ENCODE measurements at regions not wholly inside any gene's neighbourhood (a gene's known extent, or its start where the extent isn't known, plus 50 kb on each side); places are given as distances from the start of the nearest gene placed in this dataset.

DNA sequence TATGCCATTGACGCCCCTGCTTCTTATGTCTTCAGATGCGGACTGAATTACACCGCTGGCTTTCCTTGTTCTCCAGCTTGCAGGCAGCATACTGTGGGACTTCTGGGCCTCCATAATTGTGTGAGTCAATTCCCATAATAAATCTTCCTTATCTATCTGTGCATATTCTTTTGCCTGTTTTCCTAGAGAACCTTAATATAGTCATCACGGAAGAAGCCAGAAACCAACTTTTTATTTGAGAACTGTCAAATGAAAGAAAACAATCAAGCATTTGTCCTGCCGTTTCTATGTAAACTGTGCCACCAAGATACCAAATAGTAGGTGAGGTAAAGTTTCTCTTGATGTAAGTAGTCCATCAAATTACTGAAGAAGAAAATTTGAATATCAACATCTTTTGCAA is 51.8 kb upstream of the B3GALNT1 start:
- intact Hi-C loops (cut with DNase I), result loop anchor here in 1 of 4 donors (10.0 kb wide), 1 partner anchor 52 kb away; the partner anchor contains the start of gene B3GALNT1
- DNase-seq (no peak), ATAC-seq (no peak)
- 84% methylated on average over 5 of the region's 5 CpGs for WGBS
- H3K27ac ChIP-seq (ENCODE audit: low read length), result no peak overlapping the region
- no peaks in the 10 kb centered on the region for H3K9me3 ChIP-seq (ENCODE audit: control insufficient read depth, low read length)
- H3K27me3 ChIP-seq (ENCODE audit: control insufficient read depth, insufficient read depth), result no peaks in the 10 kb centered on the region
- no peak overlapping the region for H3K4me3 ChIP-seq (ENCODE audit: low read length)
- no peaks in the 10 kb centered on the region for H3K4me1 ChIP-seq (ENCODE audit: control insufficient read depth, insufficient read depth, low read length)

- Histone ChIP-seq H3K4me3 (ENCODE audit: low read length) (no peak overlapping the region), H3K27me3 (ENCODE audit: control insufficient read depth, insufficient read depth) (no peaks in the 10 kb centered on the region), H3K9me3 (ENCODE audit: control insufficient read depth, low read length) (no peaks in the 10 kb centered on the region), H3K27ac (ENCODE audit: low read length) (no peak overlapping the region), H3K4me1 (ENCODE audit: control insufficient read depth, insufficient read depth, low read length) (no peaks in the 10 kb centered on the region)
- no peak for ATAC-seq
- intact Hi-C loops (cut with DNase I), result no loop called here
- DNase-seq, result peak in 1 of 3 donors; percentile 20
- 97% methylated on average over 20 of the region's 20 CpGs for WGBS
These were observed 56.5 kb upstream of the B3GALNT1 start for GRCh38 chr3:161161603-161162002.

GRCh38 chr3:161163297-161163696 is 57.8 kb upstream of the NMD3 start:
- no peaks in the 10 kb centered on the region for H3K9me3 ChIP-seq (ENCODE audit: control insufficient read depth, low read length)
- intact Hi-C loops (cut with DNase I), result no loop called here
- no peaks in the 10 kb centered on the region for H3K27me3 ChIP-seq (ENCODE audit: control insufficient read depth, insufficient read depth)
- H3K4me3 ChIP-seq (ENCODE audit: low read length), result no peak overlapping the region
- ATAC-seq (no peak), DNase-seq (no peak)
- no peaks in the 10 kb centered on the region for H3K4me1 ChIP-seq (ENCODE audit: control insufficient read depth, insufficient read depth, low read length)
- WGBS, result 27% methylated on average over 1 of the region's 1 CpG
- no peak overlapping the region for H3K27ac ChIP-seq (ENCODE audit: low read length)

DNA sequence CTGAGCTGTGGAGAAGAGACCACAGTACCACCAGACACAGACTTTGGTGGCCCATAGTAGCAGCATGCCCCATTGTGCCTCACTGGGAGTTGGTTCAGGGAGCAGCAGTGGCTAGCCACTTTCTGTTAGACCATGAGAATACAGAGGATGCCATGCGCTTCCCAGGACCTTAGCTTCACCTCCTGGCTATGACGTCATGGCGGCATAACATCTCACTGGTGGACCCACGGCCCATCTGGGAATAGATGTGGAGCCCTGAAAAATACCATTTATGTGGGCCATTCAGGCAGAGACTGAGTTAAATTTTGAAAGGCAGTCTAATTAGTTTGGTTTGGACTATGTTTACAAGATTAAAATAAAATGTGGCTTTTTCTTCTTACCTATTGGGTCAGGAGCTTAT is 55.1 kb upstream of the NMD3 start:
- no peaks in the 10 kb centered on the region for H3K9me3 ChIP-seq (ENCODE audit: control insufficient read depth, low read length)
- ATAC-seq (no peak), DNase-seq (no peak)
- peaks cover 1% of the 10 kb centered on the region for H3K4me1 ChIP-seq (ENCODE audit: control insufficient read depth, insufficient read depth, low read length)
- no peak overlapping the region for H3K4me3 ChIP-seq (ENCODE audit: low read length)
- intact Hi-C loops (cut with DNase I), result no loop called here
- 91% methylated on average over 4 of the region's 4 CpGs for WGBS
- H3K27ac ChIP-seq (ENCODE audit: low read length), result no peak overlapping the region
- no peaks in the 10 kb centered on the region for H3K27me3 ChIP-seq (ENCODE audit: control insufficient read depth, insufficient read depth)

DNA sequence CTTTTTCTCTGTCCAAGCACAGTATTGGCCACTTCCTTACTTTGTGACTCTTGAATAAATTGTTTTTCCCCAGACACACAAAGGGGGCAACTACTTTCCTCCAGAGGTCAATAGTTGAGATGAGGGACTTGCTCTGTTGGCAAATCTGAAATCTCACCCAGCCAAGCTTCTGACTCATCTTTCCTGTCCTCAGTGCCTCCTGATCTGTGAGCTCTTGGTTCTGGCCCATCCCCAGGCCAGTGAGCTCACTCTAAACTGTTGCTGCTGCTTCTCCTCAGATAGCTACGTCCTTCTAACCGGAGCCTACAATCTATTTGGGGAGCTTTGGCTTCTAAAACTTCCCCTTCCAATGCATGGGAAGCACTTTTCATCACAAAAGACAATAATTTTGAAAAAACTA is 50.0 kb upstream of the NMD3 start:
- intact Hi-C loops (cut with DNase I), result no loop called here
- peaks cover 5% of the 10 kb centered on the region for H3K4me1 ChIP-seq (ENCODE audit: control insufficient read depth, insufficient read depth, low read length)
- H3K4me3 ChIP-seq (ENCODE audit: low read length), result no peak overlapping the region
- peak; percentile 96 to 99 for ATAC-seq
- H3K27ac ChIP-seq (ENCODE audit: low read length), result no peak overlapping the region
- WGBS, result 8% methylated on average over 2 of the region's 2 CpGs
- DNase-seq, result peak; percentile 78 to 84 (median 83)
- no peaks in the 10 kb centered on the region for H3K9me3 ChIP-seq (ENCODE audit: control insufficient read depth, low read length)
- H3K27me3 ChIP-seq (ENCODE audit: control insufficient read depth, insufficient read depth), result no peaks in the 10 kb centered on the region
